DND-41 (cell line): ENCODE measurements at regions not wholly inside any gene's neighbourhood (a gene's known extent, or its start where the extent isn't known, plus 50 kb on each side); places are given as distances from the start of the nearest gene placed in this dataset.
"Not testable (repeated sequence)": the region's sequence is repeated elsewhere in the genome, so short reads cannot be mapped to it uniquely, and the experiment has no call there.

Source experiments
- ATAC-seq: fragments of 200-7000 bp; cut with Tn5 transposase; 3 replicates; pipeline ENCODE4 v1.9.1; 2021; ENCODE audit warnings: low read depth; ENCODE audit not compliant: insufficient read depth
- DNase-seq: peaks from one replicate; pipeline ENCODE4 v3.0.0-alpha.2; 2020
- H2AFZ ChIP-seq: 2 replicates; pipeline ENCODE4 v1.6.0; 2012; ENCODE audit warnings: low read depth, low read length
- H3K27ac ChIP-seq: 2 replicates; pipeline ENCODE4 v1.5.1; 2012; ENCODE audit warnings: low read length, inconsistent platforms
- H3K27me3 ChIP-seq: fragments of 200-600 bp; sonication (generic); 2 replicates; pipeline ENCODE4 v1.6.0; 2012; ENCODE audit warnings: low read length, mild to moderate bottlenecking, inconsistent platforms; ENCODE audit not compliant: insufficient read depth, poor library complexity
- H3K36me3 ChIP-seq: 2 replicates; pipeline ENCODE4 v1.5.1; 2012; ENCODE audit warnings: low read length, inconsistent platforms; ENCODE audit not compliant: insufficient read depth
- H3K4me1 ChIP-seq: 2 replicates; pipeline ENCODE4 v1.5.1; 2012; ENCODE audit warnings: mild to moderate bottlenecking, low read length; ENCODE audit not compliant: insufficient read depth
- H3K4me2 ChIP-seq: 2 replicates; pipeline ENCODE4 v1.6.0; 2012; ENCODE audit warnings: mild to moderate bottlenecking, moderate library complexity, low read length, inconsistent platforms; ENCODE audit not compliant: insufficient read depth
- H3K4me3 ChIP-seq, 2 experiments: fragments of 200-600 bp in 1 of 2; shearing (Covaris generic) in 1 of 2; 2 replicates each; pipeline ENCODE4 v1.5.1; 2012 to 2016; ENCODE audit warnings: inconsistent platforms in 2 of 2, low read length in 2 of 2, mild to moderate bottlenecking in 2 of 2, low read depth in 1 of 2, moderate library complexity in 1 of 2
- H3K79me2 ChIP-seq: 2 replicates; pipeline ENCODE4 v1.6.0; 2012; ENCODE audit warnings: low read length, inconsistent platforms; ENCODE audit not compliant: insufficient read depth
- H3K9ac ChIP-seq: 2 replicates; pipeline ENCODE4 v1.6.0; 2012; ENCODE audit warnings: low read depth, mild to moderate bottlenecking, inconsistent platforms, low read length, moderate library complexity
- H3K9me3 ChIP-seq: 2 replicates; pipeline ENCODE4 v1.5.1; 2012; ENCODE audit warnings: low read length, moderate library complexity, mild to moderate bottlenecking, inconsistent platforms; ENCODE audit not compliant: insufficient read depth, severe bottlenecking
- H4K20me1 ChIP-seq: 2 replicates; pipeline ENCODE4 v1.6.0; 2012; ENCODE audit warnings: low read length; ENCODE audit not compliant: insufficient read depth
- CTCF ChIP-seq: IDR thresholded peaks from 2 replicates; pipeline ENCODE4 v1.5.1; 2012; ENCODE audit warnings: borderline replicate concordance, low read length, moderate library complexity, mild to moderate bottlenecking; ENCODE audit not compliant: poor library complexity, severe bottlenecking; ENCODE audit errors: extremely low read depth
- EZH2 ChIP-seq: IDR thresholded peaks from 3 replicates; pipeline ENCODE4 v1.6.1; 2012; ENCODE audit warnings: borderline replicate concordance, low read depth, mild to moderate bottlenecking, moderate library complexity, low read length, inconsistent platforms; ENCODE audit not compliant: severe bottlenecking

- Histone ChIP-seq H3K27ac (no peak overlapping the region), H3K4me3 (no peak overlapping the region), H3K4me1 (no peaks in the 10 kb centered on the region), H3K9me3 (no peaks in the 10 kb centered on the region), H2AFZ (no peak overlapping the region), H3K79me2 (no peaks in the 10 kb centered on the region), H3K4me2 (no peak overlapping the region), H3K9ac (no peak overlapping the region), H4K20me1 (no peaks in the 10 kb centered on the region), H3K27me3 (no peaks in the 10 kb centered on the region), H3K36me3 (no peaks in the 10 kb centered on the region)
- TF ChIP-seq EZH2 (no peak), CTCF (no peak)
- ATAC-seq (no peak), DNase-seq (no peak)
Observed at GRCh38 chr2:163086940-163087339, 248.4 kb upstream of the KCNH7 start.

DNA sequence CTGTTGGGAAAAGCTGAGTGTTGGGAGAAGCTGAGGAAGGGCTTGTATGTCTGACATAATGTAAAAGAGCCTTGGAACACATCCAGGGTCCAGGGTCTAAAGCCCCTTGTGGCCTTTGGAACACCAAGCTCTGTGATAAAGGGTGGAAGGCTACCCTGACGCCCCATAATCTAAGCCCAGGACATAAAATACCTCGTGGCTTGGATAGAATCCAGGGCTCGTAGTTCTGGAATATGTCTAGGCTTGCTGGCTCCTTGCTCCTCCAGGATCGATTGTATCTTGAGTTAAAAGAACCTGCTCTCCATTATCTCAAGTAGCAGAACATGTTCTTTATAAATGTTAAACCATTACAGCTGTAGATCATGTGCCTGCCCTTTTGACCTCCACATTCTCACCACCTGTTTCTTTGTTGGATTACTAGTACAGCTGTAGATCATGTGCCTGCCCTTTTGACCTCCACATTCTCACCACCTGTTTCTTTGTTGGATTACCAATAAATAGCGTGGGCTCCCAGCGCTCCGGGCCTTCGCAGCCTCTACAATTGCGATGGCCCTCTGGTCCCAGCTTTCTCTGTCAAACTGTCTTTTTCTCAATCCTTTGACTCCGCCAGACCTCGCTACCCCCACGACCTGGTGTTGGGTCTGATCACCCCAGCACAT is 246.9 kb upstream of the KCNH7 start:
- not testable (repeated sequence) for H3K9ac ChIP-seq, ATAC-seq, H3K4me2 ChIP-seq, H3K4me1 ChIP-seq, H2AFZ ChIP-seq, DNase-seq, H3K27me3 ChIP-seq, H4K20me1 ChIP-seq, H3K9me3 ChIP-seq, H3K79me2 ChIP-seq, H3K4me3 ChIP-seq, H3K36me3 ChIP-seq, H3K27ac ChIP-seq

DNA sequence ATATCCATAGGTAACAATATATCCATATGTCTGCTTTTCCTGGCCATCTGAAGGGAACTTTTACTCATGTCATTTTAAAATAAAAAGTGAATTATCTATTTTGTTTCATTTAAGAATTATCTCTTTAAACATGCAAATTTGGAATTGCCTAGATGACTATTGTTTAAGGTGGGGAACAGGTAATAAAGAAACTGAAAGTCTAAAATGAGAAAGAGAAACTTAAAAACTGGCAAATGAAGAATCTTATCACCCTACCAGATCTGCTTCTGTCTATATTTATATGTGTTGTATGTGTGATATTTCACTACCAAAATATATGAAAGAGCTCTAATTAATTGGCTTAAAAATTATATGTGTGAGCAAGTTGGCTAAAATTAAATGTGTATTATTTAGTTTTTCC is 243.2 kb upstream of the KCNH7 start:
- no peak overlapping the region for H2AFZ ChIP-seq
- H3K27me3 ChIP-seq = no peaks in the 10 kb centered on the region
- H3K36me3 ChIP-seq = no peaks in the 10 kb centered on the region
- no peaks in the 10 kb centered on the region for H3K4me1 ChIP-seq
- H3K4me3 ChIP-seq = no peak overlapping the region
- ATAC-seq (no peak), DNase-seq (no peak)
- no peaks in the 10 kb centered on the region for H3K9me3 ChIP-seq
- H3K4me2 ChIP-seq = no peak overlapping the region
- H4K20me1 ChIP-seq = no peaks in the 10 kb centered on the region
- H3K9ac ChIP-seq = no peak overlapping the region
- H3K27ac ChIP-seq = no peak overlapping the region
- TF ChIP-seq EZH2 (no peak), CTCF (no peak)
- no peaks in the 10 kb centered on the region for H3K79me2 ChIP-seq

DNA sequence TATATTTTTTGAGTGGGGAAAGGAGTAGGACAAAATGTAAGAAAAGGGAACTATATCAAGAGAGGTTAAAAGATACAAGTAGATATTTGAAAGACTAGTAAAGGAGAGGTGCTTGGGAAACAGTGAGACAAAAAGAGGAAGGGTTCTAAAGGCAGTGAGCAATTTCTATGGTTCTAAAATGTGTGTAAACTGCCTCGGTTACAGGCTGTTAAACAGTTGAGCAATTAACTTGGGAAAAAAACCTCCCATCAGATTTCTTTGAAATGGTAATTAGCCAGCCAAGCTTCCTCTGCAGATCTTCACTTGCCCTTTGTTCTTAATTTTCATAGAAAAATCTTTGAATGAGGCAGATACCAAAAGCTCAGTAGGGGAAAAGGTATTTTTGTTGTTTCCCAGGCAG is 238.7 kb upstream of the KCNH7 start:
- Histone ChIP-seq H4K20me1 (no peaks in the 10 kb centered on the region), H3K4me2 (no peak overlapping the region)
- DNase-seq = no peak

More for the DNA sequence above, 238.7 kb upstream of the KCNH7 start:
- Histone ChIP-seq H2AFZ (no peak overlapping the region), H3K9ac (no peak overlapping the region), H3K27ac (no peak overlapping the region), H3K36me3 (no peaks in the 10 kb centered on the region), H3K9me3 (no peaks in the 10 kb centered on the region), H3K79me2 (no peaks in the 10 kb centered on the region), H3K4me3 (no peak overlapping the region), H3K4me1 (no peaks in the 10 kb centered on the region), H3K27me3 (no peaks in the 10 kb centered on the region)
- no peak for ATAC-seq
- TF ChIP-seq CTCF (no peak), EZH2 (no peak)
